ES-I3 (cell line): ENCODE measurements at regions not wholly inside any gene's neighbourhood (a gene's known extent, or its start where the extent isn't known, plus 50 kb on each side); places are given as distances from the start of the nearest gene placed in this dataset.
"Not testable (repeated sequence)": the region's sequence is repeated elsewhere in the genome, so short reads cannot be mapped to it uniquely, and the experiment has no call there.

Experiments
- H3K36me3 ChIP-seq: 2 replicates; pipeline ENCODE4 v1.6.1; 2013; ENCODE audit warnings: mild to moderate bottlenecking, low read length, control low read depth, moderate library complexity; ENCODE audit not compliant: insufficient read depth
- H3K4me1 ChIP-seq: 2 replicates; pipeline ENCODE4 v1.6.1; 2013; ENCODE audit warnings: mild to moderate bottlenecking, control low read depth, low read length; ENCODE audit not compliant: insufficient read depth
- H3K9ac ChIP-seq: 2 replicates; pipeline ENCODE4 v1.6.1; 2013; ENCODE audit warnings: low read depth, mild to moderate bottlenecking, low read length, moderate library complexity
- H3K9me3 ChIP-seq: 2 replicates; pipeline ENCODE4 v1.6.1; 2013; ENCODE audit warnings: mild to moderate bottlenecking, low read length, moderate library complexity; ENCODE audit not compliant: control insufficient read depth, insufficient read depth

GRCh38 chr20:17891131-17891530 is 77.5 kb downstream of the SNX5 start:
- H3K36me3 ChIP-seq, H3K9me3 ChIP-seq, H3K9ac ChIP-seq, H3K4me1 ChIP-seq: not testable (repeated sequence)

- Histone ChIP-seq H3K4me1 (no peaks in the 10 kb centered on the region; the same call in 1 of the 2 replicates), H3K9ac (no peak overlapping the region), H3K36me3 (no peaks in the 10 kb centered on the region), H3K9me3 (peaks cover 8% of the 10 kb centered on the region; the same call in 1 of the 2 replicates)
These were observed 78.3 kb downstream of the SNX5 start for GRCh38 chr20:17890330-17890729.

- H3K9ac ChIP-seq: no peak overlapping the region
- H3K9me3 ChIP-seq: peaks cover 8% of the 10 kb centered on the region; the same call in 1 of the 2 replicates
- H3K4me1 ChIP-seq: no peaks in the 10 kb centered on the region
- H3K36me3 ChIP-seq: no peaks in the 10 kb centered on the region
These were observed 79.4 kb downstream of the SNX5 start for GRCh38 chr20:17889226-17889625.

- Histone ChIP-seq H3K4me1 (peaks cover 3% of the 10 kb centered on the region; the same call in 1 of the 2 replicates), H3K9ac (no peak overlapping the region), H3K36me3 (no peaks in the 10 kb centered on the region), H3K9me3 (0 out of 2 replicates have a peak, but pooled peaks cover 4% of the 10 kb centered on the region)
These were observed 80.5 kb downstream of the SNX5 start for GRCh38 chr20:17888044-17888443.

- Histone ChIP-seq H3K9me3 (0 out of 2 replicates have a peak, but pooled peaks cover 4% of the 10 kb centered on the region), H3K4me1 (peaks cover 3% of the 10 kb centered on the region; the same call in 1 of the 2 replicates), H3K9ac (no peak overlapping the region), H3K36me3 (no peaks in the 10 kb centered on the region)
These were observed 81.1 kb downstream of the SNX5 start for GRCh38 chr20:17887331-17888030.

- Histone ChIP-seq H3K36me3 (no peaks in the 10 kb centered on the region), H3K9me3 (0 out of 2 replicates have a peak, but pooled peaks cover 4% of the 10 kb centered on the region), H3K9ac (no peak overlapping the region), H3K4me1 (peaks cover 8% of the 10 kb centered on the region; the same call in 1 of the 2 replicates)
These were observed 83.0 kb downstream of the SNX5 start for GRCh38 chr20:17885544-17885943.

GRCh38 chr20:17885076-17885475 is 83.5 kb downstream of the SNX5 start:
- H3K36me3 ChIP-seq: no peaks in the 10 kb centered on the region
- H3K4me1 ChIP-seq: peaks cover 8% of the 10 kb centered on the region; the same call in 1 of the 2 replicates
- H3K9me3 ChIP-seq: peaks cover 4% of the 10 kb centered on the region; the same call in 1 of the 2 replicates
- no peak overlapping the region for H3K9ac ChIP-seq

- Histone ChIP-seq H3K36me3 (no peaks in the 10 kb centered on the region), H3K4me1 (peaks cover 8% of the 10 kb centered on the region; the same call in 1 of the 2 replicates), H3K9me3 (peaks cover 4% of the 10 kb centered on the region; the same call in 1 of the 2 replicates), H3K9ac (no peak overlapping the region)
These were observed 84.1 kb downstream of the SNX5 start for GRCh38 chr20:17884307-17885003.

- H3K9me3 ChIP-seq: peaks cover 1% of the 10 kb centered on the region; the same call in 1 of the 2 replicates
- H3K36me3 ChIP-seq: no peaks in the 10 kb centered on the region
- H3K4me1 ChIP-seq: peaks cover 8% of the 10 kb centered on the region; the same call in 1 of the 2 replicates
- no peak overlapping the region for H3K9ac ChIP-seq
These were observed 84.8 kb downstream of the SNX5 start for GRCh38 chr20:17883592-17884306.

- no peaks in the 10 kb centered on the region; the same call in 1 of the 2 replicates for H3K9me3 ChIP-seq
- no peaks in the 10 kb centered on the region for H3K36me3 ChIP-seq
- peaks cover 8% of the 10 kb centered on the region; the same call in 1 of the 2 replicates for H3K4me1 ChIP-seq
- H3K9ac ChIP-seq: no peak overlapping the region
These were observed 85.6 kb downstream of the SNX5 start for GRCh38 chr20:17882834-17883591.

- H3K36me3 ChIP-seq: no peaks in the 10 kb centered on the region
- H3K9me3 ChIP-seq: no peaks in the 10 kb centered on the region; the same call in 1 of the 2 replicates
- H3K4me1 ChIP-seq: peaks cover 8% of the 10 kb centered on the region; the same call in 1 of the 2 replicates
- H3K9ac ChIP-seq: no peak overlapping the region
These were observed 86.3 kb downstream of the SNX5 start for GRCh38 chr20:17882065-17882833.

GRCh38 chr20:17881741-17882064 is 86.9 kb downstream of the SNX5 start:
- Histone ChIP-seq H3K9me3 (no peaks in the 10 kb centered on the region; the same call in 1 of the 2 replicates), H3K4me1 (peaks cover 8% of the 10 kb centered on the region; the same call in 1 of the 2 replicates), H3K36me3 (no peaks in the 10 kb centered on the region), H3K9ac (no peak overlapping the region)

- H3K9ac ChIP-seq: no peak overlapping the region
- no peaks in the 10 kb centered on the region for H3K36me3 ChIP-seq
- H3K9me3 ChIP-seq: no peaks in the 10 kb centered on the region; the same call in 1 of the 2 replicates
- H3K4me1 ChIP-seq: peaks cover 22% of the 10 kb centered on the region; the same call in 1 of the 2 replicates
These were observed 89.5 kb downstream of the SNX5 start for GRCh38 chr20:17878912-17879602.
